Tibial nerve (tissue), 4 donors: ENCODE measurements at regions not wholly inside any gene's neighbourhood (a gene's known extent, or its start where the extent isn't known, plus 50 kb on each side); places are given as distances from the start of the nearest gene placed in this dataset.

Experiments used
- EP300 ChIP-seq, 2 donors: sonication (generic); formaldehyde crosslinking; IDR thresholded peaks; one replicate each; pipeline ENCODE4 v1.6.1; 2017; ENCODE audit warnings: antibody characterized with exemption in 2 of 2, mild to moderate bottlenecking in 1 of 2
- POLR2A ChIP-seq, 2 donors: fragments of 450-650 bp; IDR thresholded peaks; one replicate each; pipeline ENCODE4 v1.6.1; 2017; ENCODE audit warnings: antibody characterized with exemption in 2 of 2, mild to moderate bottlenecking in 2 of 2, moderate library complexity in 2 of 2
- TF ChIP-seq, protein P1 (sequence below), 5 experiments: fragments of 200-600 bp in 3 of 5; fragments of 450-650 bp in 2 of 5; sonication (generic) in 3 of 5; IDR thresholded peaks; one replicate each; pipeline ENCODE4 v1.5.1; 2016 to 2019; ENCODE audit warnings: antibody characterized with exemption in 5 of 5, mild to moderate bottlenecking in 3 of 5, moderate library complexity in 2 of 5

- TF ChIP-seq, protein P1, sequence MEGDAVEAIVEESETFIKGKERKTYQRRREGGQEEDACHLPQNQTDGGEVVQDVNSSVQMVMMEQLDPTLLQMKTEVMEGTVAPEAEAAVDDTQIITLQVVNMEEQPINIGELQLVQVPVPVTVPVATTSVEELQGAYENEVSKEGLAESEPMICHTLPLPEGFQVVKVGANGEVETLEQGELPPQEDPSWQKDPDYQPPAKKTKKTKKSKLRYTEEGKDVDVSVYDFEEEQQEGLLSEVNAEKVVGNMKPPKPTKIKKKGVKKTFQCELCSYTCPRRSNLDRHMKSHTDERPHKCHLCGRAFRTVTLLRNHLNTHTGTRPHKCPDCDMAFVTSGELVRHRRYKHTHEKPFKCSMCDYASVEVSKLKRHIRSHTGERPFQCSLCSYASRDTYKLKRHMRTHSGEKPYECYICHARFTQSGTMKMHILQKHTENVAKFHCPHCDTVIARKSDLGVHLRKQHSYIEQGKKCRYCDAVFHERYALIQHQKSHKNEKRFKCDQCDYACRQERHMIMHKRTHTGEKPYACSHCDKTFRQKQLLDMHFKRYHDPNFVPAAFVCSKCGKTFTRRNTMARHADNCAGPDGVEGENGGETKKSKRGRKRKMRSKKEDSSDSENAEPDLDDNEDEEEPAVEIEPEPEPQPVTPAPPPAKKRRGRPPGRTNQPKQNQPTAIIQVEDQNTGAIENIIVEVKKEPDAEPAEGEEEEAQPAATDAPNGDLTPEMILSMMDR (IDR thresholded peaks at IDR 0.05) = no peak
- TF ChIP-seq POLR2A (IDR thresholded peaks at IDR 0.05) = no peak
- no peak for TF ChIP-seq EP300 (IDR thresholded peaks at IDR 0.05)
These were observed 134.4 kb upstream of the FAM3C start for GRCh38 chr7:121530227-121531174.
